A673 (cell line): ENCODE measurements at regions not wholly inside any gene's neighbourhood (a gene's known extent, or its start where the extent isn't known, plus 50 kb on each side); places are given as distances from the start of the nearest gene placed in this dataset.

Experiments
- EZH2 ChIP-seq: fragments of 200-600 bp; sonication (generic); IDR thresholded peaks from 2 replicates; pipeline ENCODE4 v1.6.1; 2017; ENCODE audit warnings: borderline replicate concordance, low read depth, mild to moderate bottlenecking, mixed read lengths, antibody characterized with exemption, low read length; ENCODE audit not compliant: poor library complexity, severe bottlenecking
- TF ChIP-seq, protein P1 (sequence below): fragments of 300-800, 200-600 bp; sonication (generic); conservative IDR thresholded peaks from 2 replicates; pipeline ENCODE4 v1.5.1; 2017; ENCODE audit warnings: low read depth, mild to moderate bottlenecking, antibody characterized with exemption, low read length, moderate library complexity, mixed read lengths

DNA sequence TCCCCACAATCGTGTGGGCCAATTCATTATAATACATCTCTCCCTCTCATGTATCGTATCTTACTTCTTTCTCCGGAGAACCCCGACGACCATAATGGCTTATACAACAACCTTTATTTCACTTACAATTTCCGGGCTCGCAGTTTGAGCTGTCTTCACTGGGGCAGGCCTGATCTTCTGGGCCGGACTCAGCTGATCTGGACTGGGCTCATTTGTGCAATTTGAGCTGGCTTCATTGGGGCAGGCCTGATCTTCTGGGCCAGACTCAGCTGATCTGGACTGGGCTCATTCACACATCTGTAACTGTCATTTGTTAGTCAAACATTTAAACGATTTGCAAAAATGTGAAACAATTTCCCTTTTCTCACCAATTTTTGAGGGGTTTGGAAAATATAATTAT is 171.5 kb upstream of the FRG1 start:
- TF ChIP-seq, protein P1, sequence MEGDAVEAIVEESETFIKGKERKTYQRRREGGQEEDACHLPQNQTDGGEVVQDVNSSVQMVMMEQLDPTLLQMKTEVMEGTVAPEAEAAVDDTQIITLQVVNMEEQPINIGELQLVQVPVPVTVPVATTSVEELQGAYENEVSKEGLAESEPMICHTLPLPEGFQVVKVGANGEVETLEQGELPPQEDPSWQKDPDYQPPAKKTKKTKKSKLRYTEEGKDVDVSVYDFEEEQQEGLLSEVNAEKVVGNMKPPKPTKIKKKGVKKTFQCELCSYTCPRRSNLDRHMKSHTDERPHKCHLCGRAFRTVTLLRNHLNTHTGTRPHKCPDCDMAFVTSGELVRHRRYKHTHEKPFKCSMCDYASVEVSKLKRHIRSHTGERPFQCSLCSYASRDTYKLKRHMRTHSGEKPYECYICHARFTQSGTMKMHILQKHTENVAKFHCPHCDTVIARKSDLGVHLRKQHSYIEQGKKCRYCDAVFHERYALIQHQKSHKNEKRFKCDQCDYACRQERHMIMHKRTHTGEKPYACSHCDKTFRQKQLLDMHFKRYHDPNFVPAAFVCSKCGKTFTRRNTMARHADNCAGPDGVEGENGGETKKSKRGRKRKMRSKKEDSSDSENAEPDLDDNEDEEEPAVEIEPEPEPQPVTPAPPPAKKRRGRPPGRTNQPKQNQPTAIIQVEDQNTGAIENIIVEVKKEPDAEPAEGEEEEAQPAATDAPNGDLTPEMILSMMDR = no peak
- TF ChIP-seq EZH2 = no peak
